Forelimb muscle (tissue), 1 donor: ENCODE measurements at regions not wholly inside any gene's neighbourhood (a gene's known extent, or its start where the extent isn't known, plus 50 kb on each side); places are given as distances from the start of the nearest gene placed in this dataset.

Experiments
- DNase-seq: peaks from one replicate; pipeline ENCODE4 v3.0.0-alpha.2; 2013; ENCODE audit warnings: low read depth

GRCh38 chr4:31058656-31059055 lies 338.5 kb downstream of the PCDH7 start:
- DNase-seq, result no peak

DNA sequence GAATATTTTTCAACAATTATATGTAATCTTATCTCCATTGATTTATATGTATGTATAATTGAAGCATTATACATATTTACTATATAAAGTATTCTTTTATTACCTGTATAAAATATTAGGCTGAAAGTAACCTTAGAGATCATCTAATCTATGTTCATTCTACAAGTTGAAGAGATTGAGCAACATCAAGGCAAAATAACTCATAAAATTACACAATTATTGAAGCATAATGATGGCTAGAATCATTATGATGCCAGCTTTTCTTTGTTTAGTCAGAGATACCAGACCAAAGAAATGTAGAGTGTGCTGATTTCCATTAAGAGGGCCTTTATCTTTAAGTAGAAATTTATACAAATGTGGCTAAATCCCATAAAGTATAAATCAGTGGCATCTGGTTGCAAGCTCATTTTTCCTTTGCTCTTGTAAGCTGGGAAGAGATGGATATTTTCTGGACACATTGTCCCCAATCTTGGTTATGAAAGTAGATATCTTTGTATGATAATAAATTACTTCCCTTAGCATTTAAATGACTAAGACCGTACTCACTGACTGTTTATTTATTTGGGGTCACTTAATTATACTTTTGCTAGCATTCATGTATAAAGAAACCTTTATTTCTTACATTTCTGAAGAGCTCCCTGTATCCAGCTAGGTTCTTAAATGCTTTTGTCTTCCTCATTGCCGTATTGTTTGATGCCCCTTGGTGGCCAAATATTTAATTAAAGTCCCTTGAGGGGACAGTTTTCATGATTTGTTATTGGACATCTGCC lies 339.8 kb downstream of the PCDH7 start:
- no peak for DNase-seq

- DNase-seq, result no peak
Observed at GRCh38 chr4:31065086-31065485, 344.9 kb downstream of the PCDH7 start.

GRCh38 chr4:31068257-31069075 lies 348.3 kb downstream of the PCDH7 start:
- DNase-seq, result no peak

DNA sequence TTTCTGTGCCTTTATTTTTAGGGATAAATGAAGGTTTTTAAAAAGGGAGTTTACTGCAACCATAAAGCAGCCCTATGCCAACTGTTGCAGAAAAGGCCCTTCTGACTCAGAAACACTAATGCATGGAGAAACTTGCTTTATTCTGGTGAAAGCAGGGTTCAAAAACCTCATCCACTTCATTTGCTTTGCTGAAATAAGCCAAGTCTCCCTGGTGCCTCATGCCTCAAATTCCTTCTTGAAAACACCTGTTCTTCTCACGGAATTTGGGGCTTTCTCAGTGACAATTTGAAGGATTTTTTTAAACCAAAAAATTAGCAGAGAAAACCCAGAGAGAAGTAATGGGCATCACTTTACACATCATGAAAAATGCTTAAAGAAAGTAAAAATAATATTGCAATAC lies 349.0 kb downstream of the PCDH7 start:
- DNase-seq, result no peak

DNA sequence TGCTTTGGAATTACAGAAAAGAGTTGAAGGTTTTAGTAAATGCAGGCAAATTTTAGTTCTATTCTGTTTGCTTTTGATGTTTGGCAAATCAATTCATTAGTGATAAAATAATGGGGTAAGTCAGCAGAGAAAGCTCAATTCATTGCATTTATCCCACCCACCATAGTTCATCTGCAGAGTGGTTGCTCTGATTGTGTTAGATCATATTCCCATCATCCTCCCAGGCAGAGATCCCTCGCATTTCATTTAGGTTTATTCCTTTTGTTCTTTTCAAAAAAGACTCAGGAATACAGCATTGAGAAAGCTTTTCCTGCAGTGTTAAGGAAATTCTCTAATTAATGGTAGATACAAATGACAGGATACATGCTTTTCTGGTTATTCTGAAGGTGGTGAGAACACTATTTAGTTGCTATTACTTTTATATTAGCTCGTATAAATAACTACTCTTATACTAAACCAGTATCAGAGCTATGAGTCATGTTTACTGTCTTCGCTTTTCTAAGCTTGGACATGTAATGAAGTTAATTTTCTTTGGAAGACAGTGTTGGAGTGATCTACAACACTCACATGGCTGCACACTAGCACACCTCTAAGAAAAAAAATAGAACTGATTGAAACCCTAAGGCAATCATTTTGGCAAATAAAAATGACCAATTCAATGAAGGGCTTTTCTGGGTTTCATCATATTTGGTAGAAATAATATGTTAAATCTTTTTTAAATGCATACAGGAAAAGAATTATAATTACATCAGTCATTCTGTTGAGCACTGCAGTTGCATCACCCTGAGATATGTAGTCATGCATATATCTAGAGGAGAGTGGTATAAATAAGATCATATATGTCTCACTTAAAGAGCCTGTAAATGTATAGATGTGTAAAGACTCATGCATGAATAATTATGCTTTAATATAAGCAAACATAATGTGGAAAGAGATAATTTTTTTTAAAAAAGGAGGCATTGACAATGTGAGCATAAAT lies 351.6 kb downstream of the PCDH7 start:
- DNase-seq, result no peak

- no peak for DNase-seq
Observed at GRCh38 chr4:31075969-31076368, 355.8 kb downstream of the PCDH7 start.

DNA sequence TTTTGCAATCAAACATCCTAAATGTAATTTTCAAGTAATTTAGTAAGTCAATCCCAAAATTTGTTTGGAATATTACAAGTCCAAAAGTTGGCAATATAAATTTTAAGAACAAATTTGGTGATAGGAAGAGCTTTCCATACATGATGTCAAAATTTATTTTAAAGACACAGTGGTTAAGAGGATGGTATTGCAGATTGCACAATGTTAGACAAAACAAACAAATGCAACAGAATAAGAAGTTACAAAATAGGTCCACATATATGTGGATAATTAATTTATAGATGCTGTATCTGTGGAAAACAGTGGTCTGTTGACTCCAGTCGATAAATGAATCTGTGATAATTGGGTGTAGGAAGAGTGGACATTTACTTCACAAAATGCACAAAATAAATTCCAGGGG lies 358.5 kb downstream of the PCDH7 start:
- DNase-seq, result no peak

GRCh38 chr4:31080887-31081286 lies 360.7 kb downstream of the PCDH7 start:
- DNase-seq, result no peak

- DNase-seq, result no peak
Observed at GRCh38 chr4:31081366-31081765, 361.2 kb downstream of the PCDH7 start.

- DNase-seq, result no peak
Observed at GRCh38 chr4:31083456-31083855, 363.3 kb downstream of the PCDH7 start.

GRCh38 chr4:31084806-31085416 lies 364.7 kb downstream of the PCDH7 start:
- DNase-seq, result no peak

DNA sequence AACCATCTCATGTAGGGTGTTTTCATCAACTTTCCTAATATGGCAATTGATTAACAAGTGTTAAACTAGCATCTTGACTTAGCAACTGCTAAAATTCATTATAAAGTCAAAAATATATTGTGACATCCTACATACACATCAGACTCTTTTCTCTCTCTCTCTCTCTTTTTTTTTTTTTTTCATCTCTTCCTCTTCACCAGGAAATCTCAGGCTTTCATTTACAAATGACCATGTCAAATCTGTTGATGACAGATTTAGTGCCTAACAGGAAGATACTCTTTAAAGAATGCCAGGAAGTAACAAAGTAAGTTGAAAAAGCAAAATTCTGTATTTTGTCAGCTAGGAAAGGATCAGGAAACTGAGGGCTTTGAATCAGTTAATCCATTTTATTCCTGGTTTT lies 365.5 kb downstream of the PCDH7 start:
- DNase-seq, result no peak

- DNase-seq, result no peak
Observed at GRCh38 chr4:31086756-31087330, 366.7 kb downstream of the PCDH7 start.

- DNase-seq, result no peak
Observed at GRCh38 chr4:31088600-31089230, 368.5 kb downstream of the PCDH7 start.

- DNase-seq, result no peak
Observed at GRCh38 chr4:31089815-31090214, 369.6 kb downstream of the PCDH7 start.

DNA sequence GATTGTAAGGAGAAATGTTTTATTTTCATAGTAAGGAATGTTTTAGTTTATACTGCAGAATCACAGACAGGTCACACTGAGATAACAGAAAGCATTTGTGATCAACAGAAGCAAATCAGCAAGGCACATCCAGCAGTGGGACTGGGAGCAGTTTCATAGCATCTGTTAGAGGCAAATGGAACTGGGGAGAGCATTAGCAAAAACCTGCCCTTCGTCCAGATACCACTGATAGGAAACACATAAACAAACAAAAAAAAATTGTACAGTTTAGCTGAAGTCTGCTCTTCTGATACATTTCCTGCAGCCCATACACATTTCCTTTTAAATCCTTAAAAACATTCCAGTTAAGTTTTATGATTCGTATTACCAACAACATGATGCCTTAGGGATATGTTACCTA lies 374.3 kb downstream of the PCDH7 start:
- no peak for DNase-seq

DNA sequence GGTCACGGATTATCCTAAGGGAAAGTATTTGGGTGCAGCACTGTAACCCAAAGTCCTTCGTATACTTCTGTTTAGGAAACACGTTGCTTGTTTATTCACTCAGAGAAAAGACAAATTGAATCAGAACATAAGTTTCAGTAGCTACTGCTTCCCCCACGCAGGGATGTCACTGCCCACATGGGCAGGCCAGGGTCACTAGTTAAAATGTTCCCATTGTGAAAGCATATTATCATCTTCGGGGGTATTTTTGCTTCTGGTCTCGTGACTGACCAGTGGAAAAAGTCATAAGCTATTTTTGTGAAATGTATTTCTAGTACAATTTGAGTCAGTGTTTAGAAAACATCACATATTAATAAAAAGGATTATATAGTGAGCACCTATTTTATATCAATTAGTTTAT lies 377.8 kb downstream of the PCDH7 start:
- no peak for DNase-seq

DNA sequence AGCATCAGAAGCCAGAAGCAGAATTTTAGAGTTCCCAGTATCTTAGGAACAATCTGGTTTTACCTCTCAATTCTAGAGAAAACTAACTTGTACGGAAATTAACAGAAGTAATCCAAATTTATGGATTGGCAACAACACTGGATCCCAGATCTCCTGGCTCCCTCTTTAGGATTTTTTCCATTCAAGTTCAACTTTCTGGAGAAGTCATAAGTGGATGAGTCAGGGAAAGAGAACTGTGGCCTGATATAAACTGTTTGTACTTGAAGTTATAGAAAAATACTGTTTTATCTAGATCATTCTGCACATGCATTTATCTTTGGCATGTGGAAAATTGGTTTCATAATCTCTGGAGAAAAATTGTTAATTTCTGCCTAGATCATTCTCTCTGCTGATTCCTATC lies 380.4 kb downstream of the PCDH7 start:
- no peak for DNase-seq

DNA sequence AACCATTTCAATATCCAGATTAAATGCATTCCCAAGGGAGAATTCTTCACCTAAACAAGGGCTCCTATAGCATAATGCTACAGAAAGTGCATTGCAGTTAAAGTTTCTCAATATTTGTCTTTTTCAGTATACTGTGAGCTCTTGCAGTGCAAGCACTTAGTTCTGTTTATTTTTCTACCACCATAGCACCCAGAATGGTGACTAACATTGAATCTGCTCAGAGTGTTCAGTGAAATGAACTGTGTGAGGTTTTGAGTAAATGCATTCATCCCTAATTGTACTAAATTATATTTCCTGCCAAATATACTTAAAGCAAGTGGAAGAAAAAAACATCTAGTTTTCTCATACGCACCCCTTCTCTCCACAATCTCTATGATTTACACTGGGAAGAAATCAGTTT lies 383.9 kb downstream of the PCDH7 start:
- no peak for DNase-seq

DNA sequence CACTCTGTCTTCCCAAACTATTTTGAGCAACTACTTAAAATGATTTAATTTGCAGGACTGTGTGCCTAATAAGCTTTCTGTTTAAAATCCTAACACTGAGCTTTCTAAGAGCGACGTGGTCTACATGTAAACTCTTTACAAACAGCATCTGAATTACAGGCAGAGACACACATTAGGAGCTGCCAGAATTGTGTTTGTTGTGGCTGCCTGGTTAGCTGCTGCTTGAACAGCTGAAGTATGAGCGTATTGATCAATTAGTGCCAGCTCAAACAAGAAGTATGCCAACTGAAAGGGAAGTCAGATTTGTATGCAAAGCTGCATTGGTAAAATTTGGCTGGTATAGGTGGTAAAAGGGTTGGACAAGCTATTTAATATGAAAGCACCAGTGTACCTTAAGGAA lies 384.4 kb downstream of the PCDH7 start:
- DNase-seq, result no peak
